GM19438 (cell line): ENCODE measurements at regions not wholly inside any gene's neighbourhood (a gene's known extent, or its start where the extent isn't known, plus 50 kb on each side); places are given as distances from the start of the nearest gene placed in this dataset.

Experiments used
- ATAC-seq: cut with Tn5 transposase; IDR thresholded peaks from one replicate; pipeline ENCODE4 v1.9.1; 2021; ENCODE audit warnings: low read depth; ENCODE audit not compliant: unreplicated experiment

DNA sequence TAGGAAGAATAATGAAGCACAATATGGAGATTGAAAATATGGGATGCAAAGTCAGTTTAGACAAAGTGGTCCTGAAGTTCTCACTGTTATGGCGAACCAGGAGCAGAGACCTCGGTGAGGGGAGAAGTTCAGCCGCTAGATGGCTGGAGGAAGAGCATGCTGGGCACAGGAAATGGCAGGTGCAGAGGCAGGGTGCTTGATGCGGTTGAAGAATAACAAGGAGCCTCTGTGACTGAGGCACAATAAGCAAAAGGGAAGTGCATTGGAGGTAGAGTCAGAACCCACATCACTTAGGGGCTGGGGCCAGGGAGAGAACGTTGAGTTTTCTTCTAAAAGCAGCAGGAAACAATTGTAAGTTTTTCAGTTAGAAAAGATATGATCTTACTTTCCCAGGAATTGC lies 1725.2 kb downstream of the EFNB2 start:
- ATAC-seq, result no peak

GRCh38 chr13:104809483-104809882 lies 1726.0 kb downstream of the EFNB2 start:
- ATAC-seq, result no peak

DNA sequence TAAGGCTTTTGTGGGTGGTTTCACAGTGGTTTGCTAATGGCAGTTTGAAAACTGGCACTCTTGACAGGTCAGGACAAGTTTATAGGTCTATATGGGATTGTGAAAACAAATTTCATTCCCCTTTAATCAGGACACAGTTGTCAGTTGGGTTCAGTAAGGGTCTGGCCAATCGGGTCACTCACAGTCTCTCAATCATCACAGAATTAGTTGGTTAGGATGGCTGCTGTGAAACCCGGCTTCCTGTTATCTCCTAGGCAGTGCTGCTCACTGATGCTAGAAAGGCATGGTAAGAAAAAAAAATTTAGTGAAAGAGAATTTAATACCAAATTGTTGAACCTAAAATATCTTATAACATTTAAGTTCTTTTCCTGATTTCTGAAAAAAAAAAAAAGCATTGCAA lies 1730.1 kb downstream of the EFNB2 start:
- ATAC-seq, result no peak

GRCh38 chr13:104799152-104799551 lies 1732.9 kb upstream of the SLC10A2 start:
- ATAC-seq, result no peak

- no peak for ATAC-seq
Measured at GRCh38 chr13:104798486-104798885, 1732.3 kb upstream of the SLC10A2 start.

GRCh38 chr13:104796581-104796980 lies 1730.4 kb upstream of the SLC10A2 start:
- no peak for ATAC-seq

DNA sequence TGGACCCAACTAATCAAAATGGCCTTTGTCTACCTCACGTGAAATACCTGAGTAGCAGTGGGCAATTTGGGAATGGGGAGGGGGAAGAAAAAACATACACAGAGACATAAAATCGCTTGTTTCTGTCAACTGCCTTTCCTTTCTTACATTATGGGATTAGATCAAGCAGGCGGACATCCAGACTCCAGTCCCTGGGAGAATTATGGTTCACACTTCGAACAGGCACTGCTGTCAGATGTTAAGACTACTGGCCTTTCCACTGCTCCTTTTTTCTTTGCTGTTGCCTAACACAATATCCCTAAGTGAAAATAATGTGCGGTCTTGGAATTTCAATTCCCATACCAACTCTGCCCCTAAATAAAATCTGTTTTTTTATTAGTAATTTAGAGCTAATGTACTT lies 1719.7 kb upstream of the SLC10A2 start:
- ATAC-seq, result no peak

GRCh38 chr13:104784891-104785290 lies 1718.7 kb upstream of the SLC10A2 start:
- ATAC-seq, result no peak

DNA sequence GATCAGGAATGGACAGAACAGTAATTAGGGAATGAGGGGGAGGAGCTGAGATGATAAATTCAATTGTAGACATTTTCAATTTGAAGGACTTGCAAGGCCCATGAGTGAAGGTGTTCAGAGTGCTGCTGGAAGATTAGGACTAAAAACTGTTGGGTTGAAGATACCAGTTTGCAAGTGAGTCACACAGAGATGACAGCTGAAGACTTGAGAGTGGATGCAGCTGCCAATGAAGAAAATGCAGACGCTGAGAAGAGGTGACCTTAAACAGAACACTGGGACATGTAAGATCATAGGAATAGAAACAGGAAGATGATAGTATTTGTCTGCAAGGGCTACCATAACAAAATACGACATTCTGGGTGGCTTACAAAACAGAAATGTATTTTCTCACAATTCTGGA lies 1716.5 kb upstream of the SLC10A2 start:
- no peak for ATAC-seq

GRCh38 chr13:104779311-104779993 lies 1713.2 kb upstream of the SLC10A2 start:
- ATAC-seq, result no peak

- ATAC-seq, result no peak
Measured at GRCh38 chr13:104773775-104774174, 1707.6 kb upstream of the SLC10A2 start.

DNA sequence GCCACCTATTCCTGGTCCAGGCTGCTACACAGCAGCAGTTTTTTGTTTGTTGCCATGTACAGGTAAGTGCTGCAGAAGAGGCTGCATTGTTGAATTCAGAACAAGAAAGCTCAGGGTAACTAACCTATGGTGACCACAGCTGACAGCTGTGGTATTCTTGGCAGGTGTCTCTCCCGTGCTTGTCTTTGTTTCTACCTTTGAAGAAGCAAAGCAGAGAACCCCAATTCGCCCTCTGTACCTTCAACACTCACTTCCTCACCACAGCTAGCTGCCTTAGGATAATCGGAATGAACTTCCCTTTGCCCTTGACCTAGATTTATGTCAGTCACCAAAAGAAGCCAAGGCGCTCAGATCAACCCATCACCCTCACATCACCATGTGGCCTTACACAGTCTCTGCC lies 1703.3 kb upstream of the SLC10A2 start:
- ATAC-seq, result no peak

GRCh38 chr13:104766319-104766718 lies 1700.1 kb upstream of the SLC10A2 start:
- no peak for ATAC-seq

DNA sequence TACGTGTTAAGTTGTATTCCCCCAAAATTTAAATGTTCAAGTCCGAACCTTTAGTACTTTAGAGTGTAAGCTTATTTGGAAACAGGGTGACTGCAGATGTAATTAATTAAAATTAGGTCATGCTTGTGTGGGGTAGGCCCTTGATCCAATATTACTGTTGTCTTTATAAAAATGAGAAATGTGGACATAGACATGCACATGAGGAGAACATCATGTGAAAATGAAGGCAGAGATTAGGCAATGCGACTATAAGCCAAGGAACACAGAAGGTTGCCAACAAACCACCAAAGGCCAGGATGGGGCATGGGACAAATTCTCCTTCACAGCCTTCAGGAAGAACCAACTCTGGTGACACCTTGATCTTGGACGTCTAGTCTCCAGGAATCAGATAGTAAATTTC lies 1698.4 kb upstream of the SLC10A2 start:
- no peak for ATAC-seq

DNA sequence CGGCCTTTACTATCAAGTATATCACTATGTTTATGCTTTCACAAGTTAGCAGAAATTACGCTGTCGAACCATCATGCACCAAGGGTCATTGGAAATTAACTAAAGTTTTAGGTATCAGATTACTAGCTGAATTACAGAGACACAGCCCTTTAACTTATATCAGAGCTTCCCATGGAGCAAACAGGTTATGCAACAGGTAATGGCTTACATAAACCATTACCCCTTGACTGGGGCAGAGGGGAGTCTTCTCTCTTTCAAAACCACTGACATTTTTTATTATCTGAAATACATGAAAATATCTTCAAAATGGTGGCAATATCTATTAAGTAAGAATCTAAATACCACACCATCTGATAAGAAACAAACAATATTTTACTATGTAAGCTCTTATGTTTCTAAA lies 1692.9 kb upstream of the SLC10A2 start:
- ATAC-seq, result no peak

- ATAC-seq, result no peak
Measured at GRCh38 chr13:104757712-104758111, 1691.5 kb upstream of the SLC10A2 start.

DNA sequence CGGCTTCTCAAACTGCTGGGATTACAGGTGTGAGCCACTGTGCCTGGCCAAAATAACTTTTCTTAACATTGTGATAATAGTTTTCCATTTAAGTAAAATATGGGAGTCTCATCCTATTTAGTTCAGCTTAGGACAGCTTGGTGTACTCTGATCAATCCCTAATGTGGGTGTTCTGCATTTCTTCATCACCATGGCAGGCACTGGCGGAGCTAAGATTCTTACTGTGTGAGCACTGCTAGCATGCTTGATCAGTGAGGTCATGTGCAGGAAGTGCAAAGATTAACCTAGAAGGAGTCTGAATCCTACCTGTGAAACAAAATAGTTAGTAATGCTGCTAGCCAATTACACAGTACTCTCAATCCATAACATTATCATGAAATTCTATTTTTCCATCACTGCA lies 1684.2 kb upstream of the SLC10A2 start:
- ATAC-seq, result no peak

DNA sequence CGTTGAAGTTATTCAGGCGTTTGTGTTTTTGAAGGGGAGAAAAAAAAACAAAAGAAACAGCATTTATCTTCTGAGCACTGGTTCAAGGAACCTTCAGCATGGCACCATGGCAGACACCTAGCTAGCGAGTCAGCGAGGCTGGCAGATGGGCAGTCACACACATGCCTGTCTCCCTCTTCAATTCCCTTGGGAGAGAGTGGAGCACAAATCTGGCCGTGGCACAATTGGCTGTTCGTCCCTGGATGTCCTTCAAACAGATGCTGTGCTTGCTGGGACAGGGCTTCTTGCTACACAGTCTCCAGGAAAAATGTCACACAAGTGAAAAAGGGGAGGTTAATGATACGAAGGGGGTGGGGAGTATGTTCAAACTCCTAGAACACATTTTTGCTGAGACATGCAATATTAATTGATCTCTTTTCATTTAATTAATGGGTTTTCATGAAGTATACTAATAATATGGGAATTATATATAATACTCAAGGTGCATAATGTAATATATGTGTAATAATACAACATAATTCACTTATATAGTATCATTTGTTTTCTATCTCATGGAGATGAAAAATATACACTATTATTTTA lies 1674.5 kb upstream of the SLC10A2 start:
- ATAC-seq, result no peak

DNA sequence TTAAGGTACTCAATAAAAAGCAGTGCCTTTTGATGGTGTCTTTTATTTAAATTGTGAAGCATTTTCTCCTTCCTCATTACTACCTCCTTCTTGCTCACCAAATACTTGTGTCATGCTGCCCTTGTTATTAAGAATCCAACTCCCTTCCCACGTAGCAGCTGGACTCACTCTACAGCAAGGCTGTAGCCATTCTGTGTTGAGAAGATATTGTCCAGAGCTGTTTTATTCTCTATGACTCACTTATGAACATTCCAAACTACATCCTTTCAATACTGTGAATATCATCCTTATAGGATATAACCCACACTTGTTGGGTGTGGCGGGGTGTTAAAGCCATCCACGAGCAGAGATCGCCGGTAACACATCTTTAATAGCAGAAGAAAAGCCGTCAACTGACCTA lies 1671.5 kb upstream of the SLC10A2 start:
- ATAC-seq, result no peak

GRCh38 chr13:104733427-104733826 lies 1667.2 kb upstream of the SLC10A2 start:
- no peak for ATAC-seq

DNA sequence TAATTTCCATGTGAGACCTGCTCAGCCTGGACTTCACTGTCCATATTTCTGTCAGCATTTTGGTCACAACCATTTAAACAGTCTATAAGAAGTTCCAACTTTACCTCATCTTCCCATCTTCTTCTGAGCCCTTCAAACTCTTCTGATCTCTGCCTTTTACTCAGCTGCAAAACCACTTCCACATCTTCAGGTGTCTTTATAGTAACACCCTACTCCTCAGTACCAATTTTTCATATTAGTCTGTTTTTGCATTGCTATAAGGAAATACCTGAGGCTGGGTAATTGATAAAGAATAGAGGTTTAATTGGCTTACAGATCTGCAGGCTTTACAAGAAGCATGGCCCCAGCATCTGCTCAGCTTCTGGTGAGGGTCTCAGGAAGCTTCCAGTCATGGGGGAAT lies 1648.9 kb upstream of the SLC10A2 start:
- ATAC-seq, result no peak

DNA sequence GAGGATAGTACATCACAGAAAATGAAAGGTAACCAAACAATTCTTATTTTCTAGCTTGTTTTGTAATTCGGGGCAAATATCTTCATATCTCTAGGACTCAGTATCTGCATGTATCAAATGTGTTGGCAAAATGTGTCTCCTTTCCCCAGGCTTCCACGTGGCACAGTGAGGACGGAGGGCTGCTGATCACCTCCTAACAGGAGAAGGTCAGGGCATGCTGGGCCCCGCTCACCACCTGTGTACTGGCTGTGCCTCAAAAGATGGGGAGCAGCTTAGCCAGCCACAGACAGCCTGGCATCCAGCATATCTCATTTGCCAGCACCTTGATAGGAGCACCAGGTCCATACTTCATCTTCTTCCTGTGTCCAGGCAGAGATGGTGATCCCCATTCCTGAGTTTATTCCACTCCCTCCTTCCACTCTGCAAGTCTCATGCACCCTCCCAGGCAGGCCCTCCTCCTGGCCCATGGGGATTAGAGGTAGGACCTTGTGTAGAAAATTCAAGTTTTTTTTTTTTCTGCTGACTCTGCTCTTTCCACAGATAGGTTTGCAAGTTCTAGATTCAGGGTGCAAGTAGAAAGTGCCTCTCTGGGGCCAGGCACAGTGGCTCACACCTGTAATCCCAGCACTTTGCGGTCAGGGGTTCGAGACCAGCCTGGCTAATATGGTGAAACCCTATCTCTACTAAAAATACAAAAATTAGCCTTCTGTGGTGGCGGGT lies 1639.0 kb upstream of the SLC10A2 start:
- ATAC-seq, result no peak
